ENCODE measurements at regions not wholly inside any gene's neighbourhood (a gene's known extent, or its start where the extent isn't known, plus 50 kb on each side); places are given as distances from the start of the nearest gene placed in this dataset.
"Not testable (repeated sequence)": the region's sequence is repeated elsewhere in the genome, so short reads cannot be mapped to it uniquely, and the experiment has no call there.

- H3K27me3 ChIP-seq (replicated peaks in 1 of 7); H3K36me3 ChIP-seq; H3K4me1 ChIP-seq; H3K4me3 ChIP-seq; DNase-seq; H3K27ac ChIP-seq; intact Hi-C loops (cut with DNase I; ENCODE audit: low total_unique reads): not testable (repeated sequence)
- 59 to 73% (median 63%) methylated on average over 8 of the region's 8 CpGs for WGBS, 5 donors
- peaks cover 2 to 87% (median 60%) of the 10 kb centered on the region in 8 donors for H3K9me3 ChIP-seq
These were observed 780.2 kb upstream of the TPTE start for GRCh38 chr21:9740991-9741742.

DNA sequence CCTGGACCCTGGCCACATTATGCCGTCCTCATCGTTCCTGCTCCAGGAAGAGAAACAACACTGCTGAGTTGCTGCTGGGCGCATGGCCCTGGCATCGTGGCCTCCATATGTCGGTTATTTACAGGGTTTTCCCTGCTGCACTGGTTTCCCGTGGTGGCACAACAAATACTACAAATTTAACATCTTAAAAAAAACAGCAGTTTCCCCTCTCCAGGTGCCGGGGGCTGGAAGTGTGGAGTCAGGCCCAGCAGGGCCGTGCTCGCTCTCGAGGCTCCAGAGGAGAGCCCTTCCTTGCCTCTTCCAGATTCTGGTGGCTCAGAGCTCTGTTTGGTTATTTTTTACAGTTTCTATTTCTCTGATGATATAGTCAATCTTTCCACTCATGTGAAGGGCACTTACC lies 777.8 kb upstream of the TPTE start:
- peaks cover 2 to 81% (median 52%) of the 10 kb centered on the region in 8 donors for H3K9me3 ChIP-seq
- H3K4me1 ChIP-seq; H3K27me3 ChIP-seq (replicated peaks in 1 of 7); H3K4me3 ChIP-seq; H3K27ac ChIP-seq; DNase-seq; intact Hi-C loops (cut with DNase I; ENCODE audit: low total_unique reads); H3K36me3 ChIP-seq: not testable (repeated sequence)
- 79 to 88% (median 84%) methylated on average over 10 of the region's 10 CpGs for WGBS, 5 donors

- H3K27ac ChIP-seq; H3K27me3 ChIP-seq (replicated peaks in 1 of 7); intact Hi-C loops (cut with DNase I; ENCODE audit: low total_unique reads); H3K36me3 ChIP-seq; H3K4me1 ChIP-seq; DNase-seq; H3K4me3 ChIP-seq: not testable (repeated sequence)
- 30 to 50% (median 38%) methylated on average over 4 of the region's 4 CpGs for WGBS, 5 donors
- peaks cover 2 to 79% (median 46%) of the 10 kb centered on the region in 8 donors for H3K9me3 ChIP-seq
These were observed 777.2 kb upstream of the TPTE start for GRCh38 chr21:9744166-9744565.

DNA sequence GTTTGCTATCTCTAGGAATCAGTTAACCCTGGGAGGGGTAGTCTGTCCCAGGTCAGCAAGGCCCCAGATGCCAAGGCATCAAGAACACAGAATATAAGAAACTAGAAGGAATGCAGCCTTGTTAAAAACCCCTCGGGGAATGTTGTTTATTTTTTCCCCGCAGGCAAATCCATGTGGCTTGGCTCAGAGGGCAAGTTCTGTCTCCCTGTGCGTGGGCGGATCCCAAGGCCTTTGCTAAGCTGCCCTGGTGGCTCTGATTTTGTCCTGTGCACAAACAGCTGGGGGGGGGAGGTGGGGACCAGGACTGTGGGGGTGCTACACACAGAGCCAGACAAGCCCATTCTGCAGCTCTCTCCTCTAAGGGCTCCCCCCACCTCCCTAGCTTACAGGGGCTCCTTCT lies 776.8 kb upstream of the TPTE start:
- H3K36me3 ChIP-seq; H3K27ac ChIP-seq; H3K4me1 ChIP-seq; DNase-seq; H3K27me3 ChIP-seq (replicated peaks in 1 of 7); H3K4me3 ChIP-seq; intact Hi-C loops (cut with DNase I; ENCODE audit: low total_unique reads): not testable (repeated sequence)
- 63 to 73% (median 71%) methylated on average over 4 of the region's 4 CpGs for WGBS, 5 donors
- peaks cover 3 to 77% (median 45%) of the 10 kb centered on the region in 8 donors for H3K9me3 ChIP-seq

- H3K36me3 ChIP-seq; H3K27me3 ChIP-seq (replicated peaks in 1 of 7); H3K4me3 ChIP-seq; intact Hi-C loops (cut with DNase I; ENCODE audit: low total_unique reads); H3K4me1 ChIP-seq; DNase-seq; H3K27ac ChIP-seq: not testable (repeated sequence)
- WGBS, 5 donors, result 41 to 55% (median 49%) methylated on average over 9 of the region's 9 CpGs
- H3K9me3 ChIP-seq, result peaks cover 5 to 78% (median 44%) of the 10 kb centered on the region in 8 donors
These were observed 775.8 kb upstream of the TPTE start for GRCh38 chr21:9745457-9746108.

DNA sequence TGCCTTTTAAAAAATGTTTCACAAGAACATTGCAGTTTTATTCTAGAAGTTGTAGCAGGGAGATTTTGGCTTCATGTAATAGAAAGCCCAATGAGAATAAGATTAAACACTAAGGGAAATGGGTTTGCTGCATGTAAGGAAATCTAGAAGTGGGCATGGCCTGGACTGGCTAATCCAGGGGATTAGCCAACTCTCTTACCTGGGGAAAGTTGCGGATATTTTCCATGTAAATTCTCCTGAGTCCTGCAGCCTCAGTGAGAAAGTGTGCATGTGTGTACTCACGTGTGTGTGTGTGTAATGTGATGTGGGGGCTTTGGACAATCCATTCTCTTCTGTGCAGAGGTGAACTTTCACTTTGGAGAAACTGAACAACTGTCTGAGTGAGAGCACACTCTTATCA lies 775.1 kb upstream of the TPTE start:
- H3K36me3 ChIP-seq; H3K27me3 ChIP-seq (replicated peaks in 1 of 7); DNase-seq; H3K4me3 ChIP-seq; H3K4me1 ChIP-seq; H3K27ac ChIP-seq; intact Hi-C loops (cut with DNase I; ENCODE audit: low total_unique reads): not testable (repeated sequence)
- WGBS, 5 donors, result 31 to 56% (median 43%) methylated on average over 2 of the region's 2 CpGs
- H3K9me3 ChIP-seq, result peaks cover 5 to 83% (median 49%) of the 10 kb centered on the region in 8 donors

DNA sequence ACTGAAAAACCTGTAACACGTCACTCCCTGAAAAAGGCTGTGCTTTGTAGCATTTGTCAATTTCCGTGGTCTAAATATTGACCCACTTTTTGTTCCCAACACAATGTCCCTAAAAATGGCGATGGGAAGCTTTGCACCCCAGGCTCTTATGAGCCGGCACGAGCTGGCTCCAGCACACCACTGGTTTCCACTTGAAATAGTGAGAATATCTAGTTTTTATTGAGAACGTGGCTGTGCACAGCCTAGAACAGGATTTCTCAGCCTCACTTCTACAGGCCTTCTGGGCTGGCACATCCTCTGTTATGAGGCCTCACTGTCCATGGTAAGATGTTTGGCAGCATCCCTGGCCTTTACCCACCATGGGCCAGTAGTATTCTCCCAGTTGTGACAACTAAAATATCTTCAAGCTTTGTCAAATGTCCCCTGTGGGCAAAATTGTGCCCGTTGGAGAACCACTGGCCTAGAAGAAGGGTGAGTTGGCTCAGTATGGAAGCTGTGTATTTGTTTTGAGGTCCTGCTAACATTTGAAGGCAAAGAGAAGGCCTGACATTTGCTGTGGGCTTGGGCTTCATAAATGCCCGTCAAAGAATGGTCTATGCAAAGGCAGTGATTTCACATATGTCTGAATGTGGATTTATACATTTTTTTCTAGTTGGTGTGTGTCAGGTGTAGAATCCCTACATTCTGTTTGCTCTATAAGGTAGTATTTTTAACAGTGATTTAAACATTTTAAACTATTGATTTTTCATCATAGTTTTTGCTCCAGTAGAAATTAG lies 774.4 kb upstream of the TPTE start:
- 50 to 62% (median 57%) methylated on average over 7 to 8 of the region's 8 CpGs for WGBS, 5 donors
- H3K36me3 ChIP-seq; intact Hi-C loops (cut with DNase I; ENCODE audit: low total_unique reads); H3K27ac ChIP-seq; DNase-seq; H3K4me3 ChIP-seq; H3K4me1 ChIP-seq; H3K27me3 ChIP-seq (replicated peaks in 1 of 7): not testable (repeated sequence)
- peaks cover 5 to 79% (median 48%) of the 10 kb centered on the region in 8 donors for H3K9me3 ChIP-seq

- WGBS, 5 donors, result 57 to 78% (median 61%) methylated on average over 4 to 5 of the region's 5 CpGs
- H3K9me3 ChIP-seq, result peaks cover 5 to 85% (median 50%) of the 10 kb centered on the region in 8 donors
- H3K36me3 ChIP-seq; H3K27ac ChIP-seq; DNase-seq; H3K27me3 ChIP-seq (replicated peaks in 1 of 7); H3K4me1 ChIP-seq; H3K4me3 ChIP-seq; intact Hi-C loops (cut with DNase I; ENCODE audit: low total_unique reads): not testable (repeated sequence)
These were observed 773.5 kb upstream of the TPTE start for GRCh38 chr21:9747870-9748269.

GRCh38 chr21:9748451-9748850 lies 772.9 kb upstream of the TPTE start:
- H3K27ac ChIP-seq; DNase-seq; H3K4me3 ChIP-seq; H3K27me3 ChIP-seq (replicated peaks in 1 of 7); H3K36me3 ChIP-seq; H3K4me1 ChIP-seq; intact Hi-C loops (cut with DNase I; ENCODE audit: low total_unique reads): not testable (repeated sequence)
- H3K9me3 ChIP-seq, result peaks cover 5 to 82% (median 48%) of the 10 kb centered on the region in 8 donors
- WGBS, 5 donors, result 58 to 66% (median 60%) methylated on average over 4 of the region's 4 CpGs

DNA sequence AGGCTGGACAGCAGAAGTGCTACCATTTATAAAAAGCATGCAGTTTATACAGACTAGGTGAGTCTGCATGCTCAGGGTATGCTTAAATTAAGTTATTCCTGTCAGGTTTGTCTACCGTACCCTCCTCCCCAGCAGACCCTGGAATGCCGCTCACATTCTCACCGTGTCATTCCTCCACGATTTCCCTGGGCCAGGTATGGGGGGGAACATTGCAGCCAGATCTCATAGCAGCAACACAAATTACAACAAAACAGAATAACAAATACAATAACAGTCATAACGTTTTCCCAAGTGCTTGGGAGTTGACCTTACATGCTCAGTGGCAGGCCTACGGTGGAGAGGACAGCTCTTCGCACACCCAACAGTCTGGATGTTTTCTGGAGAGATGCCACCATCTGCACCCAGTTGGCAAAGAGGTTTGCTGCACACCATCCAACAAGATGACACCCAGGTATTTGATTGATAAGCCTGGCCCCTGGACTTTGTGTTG lies 771.6 kb upstream of the TPTE start:
- H3K27ac ChIP-seq; intact Hi-C loops (cut with DNase I; ENCODE audit: low total_unique reads); DNase-seq; H3K4me1 ChIP-seq; H3K27me3 ChIP-seq (replicated peaks in 1 of 7); H3K36me3 ChIP-seq; H3K4me3 ChIP-seq: not testable (repeated sequence)
- 73 to 81% (median 74%) methylated on average over 7 of the region's 7 CpGs for WGBS, 5 donors
- peaks cover 2 to 80% (median 48%) of the 10 kb centered on the region in 8 donors for H3K9me3 ChIP-seq
